Body of pancreas (tissue), 4 donors: ENCODE measurements at regions not wholly inside any gene's neighbourhood (a gene's known extent, or its start where the extent isn't known, plus 50 kb on each side); places are given as distances from the start of the nearest gene placed in this dataset.

ENCODE experiments used
- CTCF ChIP-seq, 7 experiments: fragments of 450-650 bp in 4 of 7; fragments of 200-600 bp in 3 of 7; sonication (generic) in 3 of 7; IDR thresholded peaks; one replicate each; pipeline ENCODE4 v1.5.1; 2016 to 2019; ENCODE audit warnings: antibody characterized with exemption in 7 of 7
- POLR2A ChIP-seq, 3 donors: fragments of 450-650 bp; IDR thresholded peaks; one replicate each; pipeline ENCODE4 v1.6.1; 2016; ENCODE audit warnings: antibody characterized with exemption in 3 of 3, mild to moderate bottlenecking in 2 of 3

- TF ChIP-seq CTCF (IDR thresholded peaks at IDR 0.05) = no peak
- TF ChIP-seq POLR2A (IDR thresholded peaks at IDR 0.05) = no peak
Measured at GRCh38 chr11:79675081-79675480, 234.3 kb upstream of the TENM4 start.
